ENCODE measurements at regions not wholly inside any gene's neighbourhood (a gene's known extent, or its start where the extent isn't known, plus 50 kb on each side); places are given as distances from the start of the nearest gene placed in this dataset.

DNA sequence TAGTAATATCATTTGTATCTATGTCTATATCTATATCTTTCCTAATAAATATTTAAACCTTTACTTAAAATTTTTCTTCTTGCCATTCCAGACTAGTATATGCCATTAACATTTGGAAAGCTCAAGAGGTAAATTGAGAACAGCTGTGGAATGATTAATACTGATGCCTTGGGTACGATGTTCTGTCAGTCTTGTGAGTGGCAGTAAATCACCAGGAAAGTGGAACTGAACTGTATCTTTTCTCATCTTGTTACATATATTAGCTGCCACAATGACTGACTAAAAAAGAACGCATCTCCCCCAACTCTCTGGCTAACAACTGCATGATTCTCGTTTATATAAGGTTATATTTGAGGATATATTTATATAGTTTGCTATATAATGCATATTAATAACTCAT is 137.0 kb upstream of the ASCC3 start (continued):
- TF ChIP-seq ZNF362 (CRISPR knock-in tag; IDR thresholded peaks at IDR 0.05; ENCODE audit: borderline replicate concordance) (no peak), ZBTB4 (CRISPR knock-in tag; IDR thresholded peaks at IDR 0.05; ENCODE audit: borderline replicate concordance) (no peak)

- FAIRE-seq (no peak), DNase-seq (ENCODE audit: low spot score) (no peak), ATAC-seq (no peak)
- no peaks in the 10 kb centered on the region for H3K36me3 ChIP-seq (replicated peaks in 1 of 2; ENCODE audit: control insufficient read depth in 1 of 2, insufficient read depth in 2 of 2, low read length in 2 of 2)
- H3K4me3 ChIP-seq (replicated peaks in 1 of 3; ENCODE audit: insufficient read depth in 1 of 3, low read depth in 2 of 3, low read length in 3 of 3): no peak overlapping the region
- H4K20me1 ChIP-seq (ENCODE audit: insufficient read depth, low read length): no peaks in the 10 kb centered on the region
- H3K79me2 ChIP-seq (ENCODE audit: insufficient read depth, low read length): no peaks in the 10 kb centered on the region
- no TSS peak for BruUV-seq (replicated peaks)
- no peak overlapping the region for H3K9ac ChIP-seq (ENCODE audit: insufficient read depth, low read depth, low read length)
- in situ Hi-C loops (cut with HindIII; ENCODE audit: extremely low pct_ligation_motif_present, low pct_unique_long_range_greater_than_20kb) (no loop called here), intact Hi-C loops (cut with micrococcal nuclease; ENCODE audit: unreplicated experiment) (no loop called here)
- H3K4me1 ChIP-seq (ENCODE audit: insufficient read depth, low read length): no peaks in the 10 kb centered on the region
- ChIA-PET CTCF (ENCODE audit: low intra/inter-chr PET ratio, low total read pairs) (no interaction called here), POLR2A (no interaction called here)
- TF ChIP-seq REPIN1 (CRISPR knock-in tag; IDR thresholded peaks at IDR 0.05; ENCODE audit: borderline replicate concordance, low read depth): no peak
- TF ChIP-seq KAT7 (CRISPR knock-in tag; IDR thresholded peaks at IDR 0.05; ENCODE audit: borderline replicate concordance): no peak
- no peak for TF ChIP-seq CCAR2 (optimal IDR thresholded peaks at IDR 0.05; ENCODE audit: low read depth, low read length)
- no peak for TF ChIP-seq ZNF567 (CRISPR knock-in tag; IDR thresholded peaks at IDR 0.05; ENCODE audit: borderline replicate concordance)
- TF ChIP-seq MAFF (IDR thresholded peaks at IDR 0.05; ENCODE audit: low read depth, low read length): peak; percentile 46; the same call in 1 of the 2 replicates
- no peak for TF ChIP-seq WIZ (CRISPR knock-in tag; IDR thresholded peaks at IDR 0.05)
- no peak for TF ChIP-seq RARG (CRISPR knock-in tag; IDR thresholded peaks at IDR 0.05; ENCODE audit: low read depth)
- no peak for TF ChIP-seq ZNF260 (CRISPR knock-in tag; IDR thresholded peaks at IDR 0.05; ENCODE audit: borderline replicate concordance, low read depth)
- no peak for TF ChIP-seq CHCHD3 (CRISPR knock-in tag; IDR thresholded peaks at IDR 0.05)
- no peak for TF ChIP-seq TCF7 (IDR thresholded peaks at IDR 0.05; ENCODE audit: low read depth)
- no peak for TF ChIP-seq GATAD2A (CRISPR knock-in tag; IDR thresholded peaks at IDR 0.05)
- TF ChIP-seq MAFK (conservative IDR thresholded peaks at IDR 0.05 in 1 of 2, IDR thresholded peaks at IDR 0.05 in 1 of 2; ENCODE audit: low read length in 2 of 2): peak in 1 of 2 experiments; percentile 67; a peak in 2 of 4 replicates
- no peaks in the 10 kb centered on the region for H3K9me3 ChIP-seq (ENCODE audit: low read length)
- no peak overlapping the region for H3K27ac ChIP-seq (ENCODE audit: extremely low read length, insufficient read depth, low read length)
- H3K27me3 ChIP-seq (ENCODE audit: control insufficient read depth in 1 of 2, insufficient read depth in 2 of 2, low read length in 2 of 2): no peaks in the 10 kb centered on the region
- H2AFZ ChIP-seq (ENCODE audit: low read length): no peak overlapping the region
- H3K4me2 ChIP-seq (ENCODE audit: low read depth, low read length): no peak overlapping the region
Observed at GRCh38 chr6:101021504-101021903, 140.4 kb upstream of the ASCC3 start.
